ENCODE measurements at regions not wholly inside any gene's neighbourhood (a gene's known extent, or its start where the extent isn't known, plus 50 kb on each side); places are given as distances from the start of the nearest gene placed in this dataset.

DNA sequence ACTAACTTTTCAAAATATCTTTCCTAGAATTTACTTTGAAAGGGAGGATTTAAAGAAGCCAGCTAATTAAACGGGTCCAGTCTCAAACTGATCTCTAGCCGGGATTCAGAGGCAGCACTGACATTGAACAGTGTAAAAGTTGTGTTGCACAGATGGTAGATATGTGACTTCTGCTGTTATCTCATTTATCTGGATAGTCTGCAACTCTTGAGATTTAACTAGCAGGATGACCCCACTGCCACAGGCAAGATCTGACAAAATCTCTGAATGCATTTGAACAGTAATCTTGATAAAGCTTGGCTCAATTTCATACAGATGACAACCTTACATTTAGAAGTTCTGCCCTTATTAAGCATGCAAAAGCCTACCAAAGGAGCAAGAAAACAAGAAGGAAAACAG is 138.0 kb upstream of the CPNE8 start:
- no peak for DNase-seq

DNA sequence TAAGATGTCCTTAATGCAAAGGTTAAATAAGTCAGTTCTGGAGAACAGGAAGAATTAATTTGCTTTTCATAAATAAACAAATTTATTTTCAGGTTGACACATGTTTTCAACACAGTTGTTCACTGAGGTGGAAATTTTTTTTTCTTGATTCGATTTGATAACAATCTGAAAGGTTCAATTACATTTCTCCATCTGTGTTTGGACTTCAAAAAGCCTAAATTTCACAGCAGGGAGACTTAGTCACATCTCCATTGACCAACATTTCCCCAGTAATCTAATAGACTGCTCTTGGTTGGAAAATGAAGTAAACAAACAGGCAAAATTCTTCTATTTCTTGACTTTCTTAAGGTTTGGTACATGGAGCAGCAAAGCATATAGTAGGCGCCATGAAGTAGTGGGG is 134.9 kb upstream of the CPNE8 start:
- DNase-seq = no peak

DNA sequence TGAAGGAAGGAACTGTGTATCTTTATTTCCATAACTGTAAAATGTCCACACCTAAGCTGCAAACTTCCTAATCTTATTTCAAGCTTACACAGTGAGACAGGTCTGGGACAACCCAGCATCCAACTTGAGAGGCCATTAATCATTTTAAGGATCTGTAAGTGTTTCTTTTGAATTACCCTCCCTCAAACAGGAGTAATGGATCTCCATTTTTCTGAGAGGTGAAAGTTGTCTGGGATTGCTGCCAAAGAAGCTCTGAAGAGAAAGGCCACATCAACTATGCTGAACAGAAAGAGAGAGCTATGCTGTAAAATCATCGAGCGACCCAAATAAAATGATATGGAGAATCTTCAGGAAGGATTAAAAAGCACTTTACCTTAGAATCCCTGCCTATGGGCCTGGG is 131.7 kb upstream of the CPNE8 start:
- no peak for DNase-seq

DNA sequence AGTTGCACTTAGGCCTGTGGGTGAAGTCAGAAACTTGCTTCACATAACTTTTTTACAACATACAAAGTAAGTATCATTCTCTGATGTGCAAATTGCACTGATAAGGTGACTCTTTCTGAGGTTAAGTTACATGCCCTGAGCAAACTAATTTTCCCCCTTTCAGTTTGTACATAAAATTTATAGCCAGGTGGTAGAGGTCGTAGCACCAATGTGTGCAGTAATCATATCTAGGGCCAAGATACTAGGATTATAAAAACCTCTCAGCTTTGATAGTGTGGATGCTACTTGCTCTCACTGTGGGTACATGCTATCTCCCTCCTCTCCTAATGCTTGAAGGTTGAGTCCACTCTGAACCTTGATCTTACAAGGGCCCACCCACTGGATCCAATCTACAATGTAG is 130.7 kb upstream of the CPNE8 start:
- no peak for DNase-seq

DNA sequence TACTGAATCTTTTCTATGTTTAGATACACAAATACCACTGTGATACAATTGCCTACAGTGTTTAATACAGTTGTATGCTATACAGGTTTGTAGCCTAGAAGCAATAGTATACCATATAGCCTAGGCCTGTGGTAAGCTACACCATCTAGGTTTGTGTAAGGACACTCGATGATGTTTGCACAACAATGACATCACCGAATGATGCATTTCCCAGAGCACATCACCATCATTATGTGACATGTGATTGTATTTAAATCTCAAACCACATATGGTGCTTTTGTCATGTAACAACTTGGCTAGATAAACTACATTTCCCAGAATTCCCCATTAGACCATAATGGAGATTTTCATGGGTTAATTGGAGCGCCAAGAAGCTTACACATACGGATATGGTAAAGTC is 128.4 kb upstream of the CPNE8 start:
- no peak for DNase-seq

DNA sequence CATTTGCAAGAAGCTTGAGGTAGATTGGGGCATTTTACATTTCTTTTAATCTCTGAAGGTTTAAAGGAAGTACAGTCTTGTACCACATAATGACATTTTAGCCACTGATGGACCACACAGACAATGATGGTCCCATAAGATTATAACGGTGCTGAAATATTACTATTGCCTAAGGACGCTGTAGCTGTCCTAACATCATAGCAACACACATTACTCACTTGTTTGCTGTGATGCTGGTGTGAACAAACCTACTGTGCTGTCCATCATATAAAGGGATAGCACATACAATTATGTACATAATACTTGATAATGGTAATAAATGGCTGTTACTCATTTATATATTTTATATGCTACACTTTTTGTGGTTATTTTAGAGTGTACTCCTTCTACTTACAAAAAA is 127.1 kb upstream of the CPNE8 start:
- DNase-seq = no peak

- DNase-seq = no peak
Observed at GRCh38 chr12:39032034-39032433, 126.6 kb upstream of the CPNE8 start.

DNA sequence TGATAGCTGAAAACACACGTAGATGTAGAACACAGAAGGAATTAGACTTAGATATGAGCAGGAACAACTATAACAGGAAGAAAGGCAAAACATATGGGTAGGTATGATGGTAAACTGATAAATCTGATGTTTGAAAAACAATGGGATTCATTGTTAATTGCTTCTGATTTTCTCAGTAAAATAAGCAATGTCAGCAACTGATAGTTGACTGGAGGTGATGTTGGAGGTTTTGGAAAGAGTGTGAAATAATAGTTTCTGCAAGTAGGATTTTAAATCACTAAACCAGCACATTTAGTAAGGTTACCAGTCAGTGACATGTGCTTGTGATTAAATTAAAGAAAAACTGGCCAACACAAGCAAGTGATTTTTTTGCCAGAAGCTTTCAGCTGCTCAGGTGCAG is 123.0 kb upstream of the CPNE8 start:
- no peak for DNase-seq

DNA sequence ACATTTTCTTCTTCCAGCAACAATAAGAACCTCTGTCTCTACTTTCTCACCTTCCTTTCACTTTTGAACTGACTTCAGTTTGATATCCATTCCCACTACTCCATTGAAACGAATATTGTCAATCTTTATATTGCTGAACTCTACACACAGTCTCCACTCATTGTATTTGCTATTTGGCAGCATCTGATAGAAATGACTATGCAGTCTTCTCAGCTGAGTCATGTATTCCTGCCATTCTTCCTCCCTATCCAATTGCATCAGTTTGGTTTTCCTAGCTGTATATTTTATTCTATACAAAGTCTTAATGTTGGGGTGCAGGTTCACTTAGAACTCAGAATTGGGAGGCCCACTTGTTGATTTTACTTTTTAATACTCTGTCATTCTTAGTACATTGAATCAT is 107.5 kb upstream of the CPNE8 start:
- DNase-seq = no peak

DNA sequence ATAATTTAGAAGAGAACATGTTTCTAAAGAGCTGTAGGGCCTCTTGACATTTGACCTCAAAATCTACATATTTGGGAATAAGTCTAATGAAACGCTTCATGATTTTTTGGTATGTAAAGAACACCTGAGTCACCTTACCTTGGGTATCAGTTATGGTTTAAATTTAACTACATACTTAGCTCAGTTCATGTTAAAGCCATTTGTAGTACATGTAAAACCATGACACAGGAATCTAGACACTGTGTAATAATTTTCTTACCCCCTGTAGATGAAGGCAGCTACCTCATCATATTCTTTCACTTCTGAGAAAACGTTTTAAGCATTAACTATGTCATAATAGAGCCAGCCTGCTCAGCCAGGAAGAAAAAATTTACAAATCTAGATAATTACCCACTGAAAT is 105.8 kb upstream of the CPNE8 start:
- no peak for DNase-seq

- no peak for DNase-seq
Observed at GRCh38 chr12:39010406-39010805, 105.0 kb upstream of the CPNE8 start.

- no peak for DNase-seq
Observed at GRCh38 chr12:39007619-39008018, 102.2 kb upstream of the CPNE8 start.

DNA sequence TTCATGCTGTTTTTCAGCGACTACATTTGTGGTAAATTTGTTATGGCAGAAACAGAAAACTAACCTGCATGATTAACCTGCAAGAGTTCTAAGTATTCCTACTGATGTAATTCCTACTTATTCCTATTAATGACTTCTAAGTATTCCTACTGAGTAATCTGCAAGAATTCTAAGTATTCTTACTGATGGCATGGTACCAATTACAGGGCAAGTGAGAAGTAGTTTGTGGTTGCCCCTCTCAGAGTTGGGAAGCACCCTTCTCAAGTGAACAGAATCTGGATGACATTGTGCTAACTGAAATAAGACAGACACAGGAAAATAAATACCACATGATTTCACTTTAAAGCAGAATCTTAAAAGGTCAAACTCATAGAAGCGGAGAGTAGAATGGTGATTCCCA is 100.9 kb upstream of the CPNE8 start:
- no peak for DNase-seq

DNA sequence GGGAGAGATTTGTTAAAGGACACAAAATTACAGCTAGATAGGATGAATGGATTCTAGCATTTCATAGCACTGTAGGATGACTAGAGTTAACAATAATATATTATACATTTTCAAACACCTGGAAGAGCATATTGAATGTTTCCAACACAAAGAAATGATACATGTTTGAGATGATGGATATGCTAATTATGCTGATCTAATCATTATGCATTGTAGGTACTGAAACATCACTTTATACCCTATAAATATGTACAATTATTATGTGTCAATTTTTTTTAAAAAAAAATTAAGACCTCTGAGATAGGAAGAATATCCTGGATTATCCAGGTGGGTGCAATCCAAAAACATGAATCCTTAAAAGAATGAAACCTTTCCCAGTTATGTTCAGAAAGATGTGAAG is 100.3 kb upstream of the CPNE8 start:
- no peak for DNase-seq

- no peak for DNase-seq
Observed at GRCh38 chr12:39003541-39004155, 98.3 kb upstream of the CPNE8 start.

GRCh38 chr12:39000370-39000769 is 95.0 kb upstream of the CPNE8 start:
- DNase-seq = no peak

- no peak for DNase-seq
Observed at GRCh38 chr12:38998887-38999482, 93.6 kb upstream of the CPNE8 start.

DNA sequence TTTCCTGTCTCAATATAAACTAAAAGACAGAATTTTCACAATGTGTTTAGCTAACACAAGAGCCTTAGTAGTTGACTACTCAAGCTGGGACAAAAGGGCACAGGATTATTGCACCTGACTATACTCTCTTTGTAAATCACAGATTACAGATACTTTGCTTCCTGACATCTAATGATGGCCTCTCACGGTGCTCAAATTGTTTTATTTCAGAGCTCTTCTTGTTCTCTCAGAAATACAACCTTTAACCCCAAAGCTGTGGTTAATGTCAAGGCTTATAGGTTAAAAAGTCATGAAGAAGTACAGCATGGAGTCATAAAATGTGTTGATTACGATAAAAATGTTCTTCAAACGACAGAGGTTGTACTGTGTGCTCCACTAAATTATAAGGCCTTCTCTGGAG is 89.9 kb upstream of the CPNE8 start:
- no peak for DNase-seq

DNA sequence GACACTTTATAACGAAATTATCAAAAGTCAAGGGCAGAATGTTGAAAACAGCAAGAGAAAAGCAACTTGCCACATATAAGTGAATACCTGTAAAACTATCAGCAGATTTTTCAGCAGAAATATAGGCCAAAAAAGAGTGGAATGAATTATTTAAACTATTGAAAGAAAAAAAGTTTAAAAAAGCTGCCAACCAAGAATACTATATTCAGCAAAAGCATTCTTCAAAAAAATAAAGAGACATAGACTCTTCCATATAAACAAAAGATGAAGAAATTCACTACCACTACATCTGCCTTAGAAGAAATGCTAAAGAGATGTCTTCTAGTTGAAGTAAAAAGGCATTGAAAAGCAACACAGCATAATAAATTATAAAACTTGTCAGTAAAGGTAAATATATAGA is 80.6 kb upstream of the CPNE8 start:
- DNase-seq = no peak

GRCh38 chr12:38984388-38984787 is 79.0 kb upstream of the CPNE8 start:
- DNase-seq = no peak

DNA sequence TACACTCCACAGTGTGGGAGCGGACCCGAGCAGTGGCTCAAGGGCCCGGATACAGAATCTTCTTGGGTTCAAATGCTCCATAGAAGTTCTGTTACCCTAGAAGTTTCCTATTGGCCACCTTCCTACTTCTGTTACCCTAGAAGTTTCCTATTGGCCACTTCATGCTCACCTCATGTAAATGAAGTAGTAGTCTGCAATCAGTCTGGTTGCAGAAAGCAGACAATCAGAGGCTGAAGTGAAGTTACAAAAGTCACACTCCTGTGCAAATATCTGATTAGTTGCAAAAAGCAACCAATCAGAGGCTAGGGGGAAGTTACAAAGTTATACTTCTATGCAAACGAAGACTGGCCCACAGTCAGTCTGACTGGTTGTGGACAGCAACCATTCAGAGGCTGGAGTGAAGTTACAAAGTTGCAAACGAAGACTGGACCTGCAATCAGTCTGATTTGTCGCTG is 77.8 kb upstream of the CPNE8 start:
- no peak for DNase-seq

- no peak for DNase-seq
Observed at GRCh38 chr12:38977132-38977531, 71.7 kb upstream of the CPNE8 start.

GRCh38 chr12:38969706-38970105 is 64.3 kb upstream of the CPNE8 start:
- no peak for DNase-seq

GRCh38 chr12:38961683-38962082 is 56.3 kb upstream of the CPNE8 start:
- DNase-seq = no peak

DNA sequence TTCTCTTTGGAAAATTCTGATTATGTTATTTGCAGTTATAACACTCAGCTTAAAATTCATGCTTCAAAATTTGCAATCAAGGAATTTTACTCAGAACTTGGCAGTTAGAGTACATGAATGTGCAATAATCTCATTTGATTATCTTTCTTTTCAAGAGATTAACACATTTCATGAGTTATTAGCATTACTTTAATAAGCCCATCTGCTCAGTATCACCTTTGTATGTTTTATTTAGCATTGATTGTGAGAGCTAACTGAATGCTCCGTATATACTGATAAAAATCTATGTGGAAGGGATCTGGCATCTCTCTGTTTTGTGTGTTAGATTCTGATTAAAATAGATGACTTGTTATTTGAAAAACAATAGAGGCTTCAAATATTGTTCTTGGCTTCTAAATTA is 55.6 kb upstream of the CPNE8 start:
- DNase-seq = no peak

All from NCI-H69 (cell line).